PC-9 (cell line): ENCODE measurements at regions not wholly inside any gene's neighbourhood (a gene's known extent, or its start where the extent isn't known, plus 50 kb on each side); places are given as distances from the start of the nearest gene placed in this dataset.

ENCODE experiments used
- EZH2 ChIP-seq: fragments of 200-600 bp; sonication (generic); IDR thresholded peaks from 2 replicates; pipeline ENCODE4 v1.8.0; 2017; ENCODE audit warnings: antibody characterized with exemption, low read depth
- TF ChIP-seq, protein P1 (sequence below): fragments of 200-600 bp; sonication (generic); conservative IDR thresholded peaks from 2 replicates; pipeline ENCODE4 v1.6.1; 2017; ENCODE audit warnings: mixed run types, antibody characterized with exemption, mild to moderate bottlenecking, moderate library complexity

DNA sequence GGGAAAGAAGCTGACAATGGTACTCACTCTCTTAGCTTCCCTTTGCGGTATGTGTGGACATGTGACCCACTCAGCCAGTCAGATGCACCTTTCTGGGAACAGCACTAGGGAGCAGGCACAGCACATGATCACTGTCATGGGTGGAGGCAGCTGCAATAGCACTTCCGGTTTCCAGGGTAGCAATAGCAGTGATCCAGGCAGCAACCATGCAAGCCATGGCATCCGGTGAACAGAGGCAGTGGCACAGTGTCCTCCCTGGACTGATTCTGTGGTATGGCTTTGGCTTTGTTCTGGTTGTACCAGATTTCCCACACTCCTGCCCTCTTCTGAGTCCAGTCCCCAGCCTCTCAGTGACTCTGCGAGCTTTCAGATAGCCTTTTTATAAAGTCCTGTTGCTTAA lies 86.8 kb upstream of the NAMPT start:
- TF ChIP-seq, protein P1, sequence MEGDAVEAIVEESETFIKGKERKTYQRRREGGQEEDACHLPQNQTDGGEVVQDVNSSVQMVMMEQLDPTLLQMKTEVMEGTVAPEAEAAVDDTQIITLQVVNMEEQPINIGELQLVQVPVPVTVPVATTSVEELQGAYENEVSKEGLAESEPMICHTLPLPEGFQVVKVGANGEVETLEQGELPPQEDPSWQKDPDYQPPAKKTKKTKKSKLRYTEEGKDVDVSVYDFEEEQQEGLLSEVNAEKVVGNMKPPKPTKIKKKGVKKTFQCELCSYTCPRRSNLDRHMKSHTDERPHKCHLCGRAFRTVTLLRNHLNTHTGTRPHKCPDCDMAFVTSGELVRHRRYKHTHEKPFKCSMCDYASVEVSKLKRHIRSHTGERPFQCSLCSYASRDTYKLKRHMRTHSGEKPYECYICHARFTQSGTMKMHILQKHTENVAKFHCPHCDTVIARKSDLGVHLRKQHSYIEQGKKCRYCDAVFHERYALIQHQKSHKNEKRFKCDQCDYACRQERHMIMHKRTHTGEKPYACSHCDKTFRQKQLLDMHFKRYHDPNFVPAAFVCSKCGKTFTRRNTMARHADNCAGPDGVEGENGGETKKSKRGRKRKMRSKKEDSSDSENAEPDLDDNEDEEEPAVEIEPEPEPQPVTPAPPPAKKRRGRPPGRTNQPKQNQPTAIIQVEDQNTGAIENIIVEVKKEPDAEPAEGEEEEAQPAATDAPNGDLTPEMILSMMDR = no peak
- no peak for TF ChIP-seq EZH2
